ENCODE measurements at regions not wholly inside any gene's neighbourhood (a gene's known extent, or its start where the extent isn't known, plus 50 kb on each side); places are given as distances from the start of the nearest gene placed in this dataset.
"Not testable (repeated sequence)": the region's sequence is repeated elsewhere in the genome, so short reads cannot be mapped to it uniquely, and the experiment has no call there.

DNA sequence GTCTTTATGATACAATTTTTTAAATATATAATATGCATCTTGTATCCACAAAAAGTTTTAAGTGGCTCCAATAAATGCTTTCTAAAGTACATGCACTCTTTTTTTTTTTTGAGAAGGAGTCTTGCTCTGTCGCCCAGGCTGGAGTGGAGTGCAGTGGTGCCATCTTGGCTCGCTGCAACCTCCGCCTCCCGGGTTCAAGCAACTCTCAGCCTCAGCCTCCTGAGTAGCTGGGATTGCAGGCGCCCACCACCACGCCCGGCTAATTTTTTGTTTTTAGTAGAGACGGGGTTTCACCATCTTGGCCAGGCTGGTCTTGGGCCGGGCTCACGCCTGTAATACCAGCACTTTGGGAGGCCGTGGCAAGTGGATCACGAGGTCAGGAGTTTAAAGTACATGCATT, 832.8 kb upstream of the MIR17HG start:
- not testable (repeated sequence) for H3K27ac ChIP-seq (ENCODE audit: low read depth, low read length); H3K4me3 ChIP-seq (ENCODE audit: low read depth, low read length); H3K9me3 ChIP-seq (ENCODE audit: control insufficient read depth, insufficient read depth, low read length); H3K27me3 ChIP-seq (ENCODE audit: control insufficient read depth, insufficient read depth, low read length); H3K4me1 ChIP-seq (ENCODE audit: control insufficient read depth, insufficient read depth, low read length); H3K36me3 ChIP-seq (ENCODE audit: control insufficient read depth, insufficient read depth, low read length); DNase-seq (ENCODE audit: low read depth in 4 of 6, low spot score in 6 of 6)
- 97% methylated on average over 10 of the region's 12 CpGs for WGBS (ENCODE audit: insufficient coverage)

DNA sequence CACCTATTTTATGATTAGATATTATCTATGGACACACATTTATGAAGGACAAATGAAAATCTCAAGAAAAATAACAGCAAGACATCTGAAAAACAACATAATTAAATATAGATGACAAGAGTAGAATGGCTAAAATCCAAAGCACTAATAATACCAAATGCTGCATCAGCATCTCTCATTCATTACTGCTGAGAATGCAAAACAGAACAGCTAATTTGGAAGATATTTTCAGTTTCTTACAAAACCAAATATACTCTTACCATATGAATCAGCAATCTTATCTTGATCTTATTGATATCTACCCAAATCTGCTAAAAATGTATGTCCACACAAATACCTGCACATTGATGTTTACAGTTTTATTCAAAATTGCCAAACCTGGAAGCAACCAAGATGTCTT, 829.1 kb upstream of the MIR17HG start:
- Histone ChIP-seq H3K36me3 (ENCODE audit: control insufficient read depth, insufficient read depth, low read length) (no peaks in the 10 kb centered on the region), H3K4me1 (ENCODE audit: control insufficient read depth, insufficient read depth, low read length) (no peaks in the 10 kb centered on the region), H3K9me3 (ENCODE audit: control insufficient read depth, insufficient read depth, low read length) (peaks cover 3% of the 10 kb centered on the region)

DNA sequence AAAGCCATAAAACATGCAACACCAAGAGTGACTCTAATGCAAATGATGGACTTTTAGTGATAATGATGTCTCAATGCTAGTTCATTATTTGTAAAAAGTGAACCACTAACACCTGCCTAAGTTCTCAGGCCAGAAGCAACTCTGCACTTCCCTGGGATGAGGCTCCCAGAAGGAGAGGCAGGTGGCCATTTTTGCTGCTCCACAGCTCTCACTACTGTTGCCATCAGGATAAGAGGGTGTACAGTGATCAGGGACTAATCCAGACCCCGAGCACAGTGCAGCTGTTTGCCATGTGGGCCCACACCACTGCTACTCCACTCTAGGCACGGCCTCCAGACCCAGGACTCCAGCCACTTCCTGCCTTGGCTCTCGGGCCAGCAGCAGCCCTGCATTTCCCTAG, 828.3 kb upstream of the MIR17HG start:
- 63% methylated on average over 3 of the region's 3 CpGs for WGBS (ENCODE audit: insufficient coverage)
- Histone ChIP-seq H3K9me3 (ENCODE audit: control insufficient read depth, insufficient read depth, low read length) (peaks cover 3% of the 10 kb centered on the region), H3K4me1 (ENCODE audit: control insufficient read depth, insufficient read depth, low read length) (no peaks in the 10 kb centered on the region), H3K4me3 (ENCODE audit: low read depth, low read length) (no peak overlapping the region), H3K36me3 (ENCODE audit: control insufficient read depth, insufficient read depth, low read length) (no peaks in the 10 kb centered on the region), H3K27me3 (ENCODE audit: control insufficient read depth, insufficient read depth, low read length) (no peaks in the 10 kb centered on the region), H3K27ac (ENCODE audit: low read depth, low read length) (no peak overlapping the region)
- no peak for DNase-seq (ENCODE audit: low read depth in 4 of 6, low spot score in 6 of 6)

More for the DNA sequence above, 829.1 kb upstream of the MIR17HG start:
- H3K4me3 ChIP-seq (ENCODE audit: low read depth, low read length) = no peak overlapping the region
- H3K27ac ChIP-seq (ENCODE audit: low read depth, low read length) = no peak overlapping the region
- H3K27me3 ChIP-seq (ENCODE audit: control insufficient read depth, insufficient read depth, low read length) = no peaks in the 10 kb centered on the region
- DNase-seq (ENCODE audit: low read depth in 4 of 6, low spot score in 6 of 6) = no peak

DNA sequence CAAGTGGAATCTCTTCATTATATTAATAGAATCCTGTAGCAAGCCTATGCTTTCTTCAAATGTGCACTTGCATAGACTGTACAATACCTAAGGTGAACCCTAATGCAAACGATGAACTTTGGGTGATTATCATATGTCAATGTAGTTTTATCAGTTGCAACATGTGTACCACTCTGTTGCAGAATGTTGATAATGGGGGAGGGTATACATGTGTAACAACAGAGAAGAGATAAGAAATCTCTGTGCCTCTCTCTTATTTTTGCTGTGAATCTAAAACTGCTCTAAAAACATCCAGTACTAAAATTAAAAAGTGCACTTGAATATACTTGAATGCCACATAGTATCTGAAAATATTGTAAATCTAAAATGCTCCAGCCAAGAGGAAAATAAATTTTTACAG, 820.8 kb upstream of the MIR17HG start:
- Histone ChIP-seq H3K4me3 (ENCODE audit: low read depth, low read length) (no peak overlapping the region), H3K27ac (ENCODE audit: low read depth, low read length) (no peak overlapping the region), H3K36me3 (ENCODE audit: control insufficient read depth, insufficient read depth, low read length) (no peaks in the 10 kb centered on the region), H3K9me3 (ENCODE audit: control insufficient read depth, insufficient read depth, low read length) (no peaks in the 10 kb centered on the region), H3K4me1 (ENCODE audit: control insufficient read depth, insufficient read depth, low read length) (no peaks in the 10 kb centered on the region), H3K27me3 (ENCODE audit: control insufficient read depth, insufficient read depth, low read length) (no peaks in the 10 kb centered on the region)
- WGBS (ENCODE audit: insufficient coverage) = no CpG with 5 or more reads among the region's 1 CpG
- no peak for DNase-seq (ENCODE audit: low read depth in 4 of 6, low spot score in 6 of 6)

DNA sequence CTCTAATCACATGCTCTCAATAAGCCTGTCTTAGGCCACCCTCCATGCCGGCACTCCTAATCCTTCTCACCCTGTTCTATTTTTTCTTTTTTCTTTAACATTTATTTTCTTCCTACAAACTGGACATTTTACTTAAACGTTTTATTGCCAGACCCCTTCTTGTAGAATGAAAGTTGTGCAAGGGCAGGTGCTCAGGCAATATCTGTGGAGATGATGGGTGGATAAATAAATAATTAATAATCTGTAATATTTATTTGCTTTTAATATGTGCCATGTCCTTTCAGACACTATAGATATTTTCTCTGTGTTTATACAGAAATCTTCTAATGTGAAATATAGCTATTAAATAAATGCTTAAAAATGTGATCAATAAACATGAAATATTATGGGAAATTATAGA, 815.7 kb upstream of the MIR17HG start:
- Histone ChIP-seq H3K27ac (ENCODE audit: low read depth, low read length) (no peak overlapping the region), H3K9me3 (ENCODE audit: control insufficient read depth, insufficient read depth, low read length) (no peaks in the 10 kb centered on the region), H3K4me3 (ENCODE audit: low read depth, low read length) (no peak overlapping the region), H3K4me1 (ENCODE audit: control insufficient read depth, insufficient read depth, low read length) (no peaks in the 10 kb centered on the region), H3K27me3 (ENCODE audit: control insufficient read depth, insufficient read depth, low read length) (no peaks in the 10 kb centered on the region), H3K36me3 (ENCODE audit: control insufficient read depth, insufficient read depth, low read length) (no peaks in the 10 kb centered on the region)
- WGBS (ENCODE audit: insufficient coverage) = 100% methylated on average over 1 of the region's 2 CpGs
- no peak for DNase-seq (ENCODE audit: low read depth in 4 of 6, low spot score in 6 of 6)

DNA sequence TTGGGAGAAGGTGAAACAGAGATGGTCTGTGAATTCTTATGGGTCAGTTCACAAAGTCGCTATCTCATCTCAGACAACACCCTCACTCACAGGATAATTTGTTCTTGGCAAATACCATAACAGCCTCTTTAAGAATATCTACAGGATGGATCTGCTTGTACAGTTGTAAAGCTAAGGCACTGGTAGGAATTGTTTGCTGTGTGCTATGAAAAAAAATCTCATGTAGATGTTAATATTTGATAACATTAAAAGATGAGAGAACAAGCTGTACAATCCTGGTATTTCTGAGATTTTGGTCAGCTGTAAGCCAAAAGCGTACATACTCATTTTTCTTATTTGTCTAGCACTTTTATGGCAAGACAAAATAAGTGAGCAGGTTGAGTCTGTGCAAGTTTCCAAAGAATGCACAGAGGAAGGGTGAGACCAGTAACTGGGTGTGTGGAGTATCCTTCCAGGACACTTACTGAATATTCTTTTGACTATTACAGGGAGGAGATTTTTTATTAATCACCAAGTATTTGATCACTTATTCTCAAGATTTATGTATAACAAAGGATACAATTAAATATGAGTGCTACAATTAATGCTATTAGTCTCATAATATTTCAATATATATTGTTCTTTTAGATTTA, 814.5 kb upstream of the MIR17HG start:
- DNase-seq (ENCODE audit: low read depth in 4 of 6, low spot score in 6 of 6) = no peak
- WGBS (ENCODE audit: insufficient coverage) = no CpG with 5 or more reads among the region's 2 CpGs
- no peak overlapping the region for H3K27ac ChIP-seq (ENCODE audit: low read depth, low read length)
- no peaks in the 10 kb centered on the region for H3K36me3 ChIP-seq (ENCODE audit: control insufficient read depth, insufficient read depth, low read length)
- H3K4me3 ChIP-seq (ENCODE audit: low read depth, low read length) = no peak overlapping the region
- no peaks in the 10 kb centered on the region for H3K9me3 ChIP-seq (ENCODE audit: control insufficient read depth, insufficient read depth, low read length)
- no peaks in the 10 kb centered on the region for H3K4me1 ChIP-seq (ENCODE audit: control insufficient read depth, insufficient read depth, low read length)
- H3K27me3 ChIP-seq (ENCODE audit: control insufficient read depth, insufficient read depth, low read length) = no peaks in the 10 kb centered on the region

DNA sequence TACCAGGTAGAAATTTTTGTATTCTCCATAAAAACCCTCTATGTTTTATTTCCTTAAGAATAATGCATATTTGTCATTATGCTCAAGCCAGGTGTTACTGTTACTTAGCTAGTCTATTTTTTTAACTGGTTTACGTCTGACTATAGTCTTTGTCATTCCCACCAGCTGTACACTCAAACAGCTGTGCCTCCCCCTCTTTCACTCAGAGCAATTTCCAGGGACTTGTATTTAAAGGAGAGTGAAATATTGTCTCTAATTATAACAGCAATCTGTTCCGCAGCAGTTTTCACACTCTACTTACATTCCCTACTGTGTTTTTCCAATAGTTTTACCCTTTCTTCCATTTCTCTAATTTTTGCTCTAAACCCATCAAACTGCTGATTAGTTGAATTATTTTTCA, 813.6 kb upstream of the MIR17HG start:
- no peak overlapping the region for H3K4me3 ChIP-seq (ENCODE audit: low read depth, low read length)
- peak in 4 of 6 donors; percentile 15 to 90 (median 24) for DNase-seq (ENCODE audit: low read depth in 4 of 6, low spot score in 6 of 6)
- H3K27ac ChIP-seq (ENCODE audit: low read depth, low read length) = no peak overlapping the region
- no peaks in the 10 kb centered on the region for H3K4me1 ChIP-seq (ENCODE audit: control insufficient read depth, insufficient read depth, low read length)
- H3K27me3 ChIP-seq (ENCODE audit: control insufficient read depth, insufficient read depth, low read length) = no peaks in the 10 kb centered on the region
- no CpG with 5 or more reads among the region's 2 CpGs for WGBS (ENCODE audit: insufficient coverage)
- no peaks in the 10 kb centered on the region for H3K36me3 ChIP-seq (ENCODE audit: control insufficient read depth, insufficient read depth, low read length)
- H3K9me3 ChIP-seq (ENCODE audit: control insufficient read depth, insufficient read depth, low read length) = no peaks in the 10 kb centered on the region

DNA sequence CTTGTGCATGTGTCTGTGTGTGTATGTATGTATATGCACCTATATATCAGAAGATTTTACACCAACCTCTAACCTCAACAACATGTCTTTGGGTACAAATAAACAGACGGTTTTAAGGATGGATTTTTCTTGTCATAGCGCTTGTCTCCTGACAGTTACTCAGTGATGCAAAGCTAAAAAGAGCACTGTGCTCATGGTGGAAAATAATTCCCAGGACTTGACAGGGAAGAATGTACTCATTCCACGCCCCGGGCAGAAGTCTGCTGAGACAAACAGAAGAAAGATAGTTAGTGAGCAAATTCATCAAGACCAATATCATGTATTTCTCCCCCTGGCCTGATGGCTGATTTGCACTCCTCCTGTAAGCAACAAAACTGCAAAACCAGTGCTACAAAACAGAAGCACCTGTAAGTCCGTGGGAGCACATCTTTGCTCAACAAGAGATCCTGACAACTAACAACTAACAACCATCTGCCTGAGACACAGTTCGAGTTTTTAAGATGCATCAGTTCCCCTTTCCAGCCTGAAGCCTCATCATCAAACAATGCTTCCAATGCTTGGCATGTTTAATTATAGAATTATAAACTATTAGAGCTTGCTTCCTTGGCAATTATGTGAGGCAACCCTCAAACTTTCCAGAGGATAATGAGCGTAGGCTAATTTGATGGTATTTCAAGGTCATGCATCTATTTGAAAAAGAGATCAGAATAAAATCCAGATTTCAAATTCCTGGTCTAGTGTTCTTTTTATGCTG, 812.7 kb upstream of the MIR17HG start:
- Histone ChIP-seq H3K4me3 (ENCODE audit: low read depth, low read length) (no peak overlapping the region), H3K27me3 (ENCODE audit: control insufficient read depth, insufficient read depth, low read length) (no peaks in the 10 kb centered on the region), H3K4me1 (ENCODE audit: control insufficient read depth, insufficient read depth, low read length) (no peaks in the 10 kb centered on the region), H3K36me3 (ENCODE audit: control insufficient read depth, insufficient read depth, low read length) (no peaks in the 10 kb centered on the region), H3K27ac (ENCODE audit: low read depth, low read length) (no peak overlapping the region), H3K9me3 (ENCODE audit: control insufficient read depth, insufficient read depth, low read length) (no peaks in the 10 kb centered on the region)
- DNase-seq (ENCODE audit: low read depth in 4 of 6, low spot score in 6 of 6) = peak in 1 of 6 donors; percentile 16
- WGBS (ENCODE audit: insufficient coverage) = 80% methylated on average over 3 of the region's 7 CpGs

DNA sequence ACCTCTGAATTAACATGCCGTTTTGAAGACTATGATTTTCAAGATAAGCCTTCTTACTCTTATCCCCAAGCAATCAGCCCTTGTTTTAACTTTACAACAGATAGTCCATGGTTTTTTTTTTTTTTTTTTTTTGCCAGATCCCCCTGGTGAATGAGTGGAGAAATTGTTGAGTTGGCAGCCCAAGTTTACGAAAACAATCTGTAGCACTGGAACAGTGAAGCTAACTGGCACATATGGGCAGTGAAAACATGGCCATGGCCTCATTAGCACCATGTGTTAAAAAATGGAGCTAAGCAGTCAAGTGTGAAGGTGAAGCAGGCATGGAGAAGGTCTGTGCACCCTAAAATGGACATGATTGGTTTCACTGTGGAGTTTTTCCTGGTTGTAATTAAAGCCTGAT, 812.1 kb upstream of the MIR17HG start:
- DNase-seq (ENCODE audit: low read depth in 4 of 6, low spot score in 6 of 6) = peak in 1 of 6 donors; percentile 42
- WGBS (ENCODE audit: insufficient coverage) = 73% methylated on average over 1 of the region's 2 CpGs
- no peaks in the 10 kb centered on the region for H3K9me3 ChIP-seq (ENCODE audit: control insufficient read depth, insufficient read depth, low read length)
- no peaks in the 10 kb centered on the region for H3K27me3 ChIP-seq (ENCODE audit: control insufficient read depth, insufficient read depth, low read length)
- no peak overlapping the region for H3K4me3 ChIP-seq (ENCODE audit: low read depth, low read length)
- H3K27ac ChIP-seq (ENCODE audit: low read depth, low read length) = no peak overlapping the region
- H3K4me1 ChIP-seq (ENCODE audit: control insufficient read depth, insufficient read depth, low read length) = no peaks in the 10 kb centered on the region
- no peaks in the 10 kb centered on the region for H3K36me3 ChIP-seq (ENCODE audit: control insufficient read depth, insufficient read depth, low read length)

DNA sequence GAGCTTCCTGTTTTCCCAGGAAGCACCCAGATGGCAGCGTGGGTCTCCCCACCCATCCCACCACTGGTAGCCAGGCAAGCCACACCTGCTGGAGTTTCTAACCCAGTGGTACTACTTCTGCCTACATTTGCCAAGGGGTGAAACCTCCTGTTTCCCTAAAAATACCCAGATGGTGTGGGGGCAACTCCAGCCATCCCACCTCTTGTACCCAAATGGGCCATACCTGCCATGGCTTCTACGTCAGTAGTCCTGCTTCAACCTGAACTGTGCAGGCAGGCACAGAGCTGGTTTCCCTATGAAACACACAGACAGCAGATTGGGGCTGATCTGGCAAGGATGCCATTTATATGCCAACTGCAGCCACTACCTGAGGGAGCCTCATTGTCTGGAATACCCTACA, 809.4 kb upstream of the MIR17HG start:
- no peak overlapping the region for H3K4me3 ChIP-seq (ENCODE audit: low read depth, low read length)
- no peaks in the 10 kb centered on the region for H3K9me3 ChIP-seq (ENCODE audit: control insufficient read depth, insufficient read depth, low read length)
- H3K4me1 ChIP-seq (ENCODE audit: control insufficient read depth, insufficient read depth, low read length) = no peaks in the 10 kb centered on the region
- no peak for DNase-seq (ENCODE audit: low read depth in 4 of 6, low spot score in 6 of 6)
- 100% methylated on average over 1 of the region's 2 CpGs for WGBS (ENCODE audit: insufficient coverage)
- H3K36me3 ChIP-seq (ENCODE audit: control insufficient read depth, insufficient read depth, low read length) = no peaks in the 10 kb centered on the region
- no peaks in the 10 kb centered on the region for H3K27me3 ChIP-seq (ENCODE audit: control insufficient read depth, insufficient read depth, low read length)
- H3K27ac ChIP-seq (ENCODE audit: low read depth, low read length) = no peak overlapping the region

Measured in spinal cord (tissue), 9 donors.